ENCODE measurements at regions not wholly inside any gene's neighbourhood (a gene's known extent, or its start where the extent isn't known, plus 50 kb on each side); places are given as distances from the start of the nearest gene placed in this dataset.

GRCh38 chr4:63583561-63583960 lies 825.7 kb downstream of the TECRL start:
- TF ChIP-seq CTCF (IDR thresholded peaks at IDR 0.05 in 8 of 11, conservative IDR thresholded peaks at IDR 0.05 in 3 of 11): no peak
- no peak for TF ChIP-seq POLR2A (IDR thresholded peaks at IDR 0.05)
